ENCODE measurements at regions not wholly inside any gene's neighbourhood (a gene's known extent, or its start where the extent isn't known, plus 50 kb on each side); places are given as distances from the start of the nearest gene placed in this dataset.

DNA sequence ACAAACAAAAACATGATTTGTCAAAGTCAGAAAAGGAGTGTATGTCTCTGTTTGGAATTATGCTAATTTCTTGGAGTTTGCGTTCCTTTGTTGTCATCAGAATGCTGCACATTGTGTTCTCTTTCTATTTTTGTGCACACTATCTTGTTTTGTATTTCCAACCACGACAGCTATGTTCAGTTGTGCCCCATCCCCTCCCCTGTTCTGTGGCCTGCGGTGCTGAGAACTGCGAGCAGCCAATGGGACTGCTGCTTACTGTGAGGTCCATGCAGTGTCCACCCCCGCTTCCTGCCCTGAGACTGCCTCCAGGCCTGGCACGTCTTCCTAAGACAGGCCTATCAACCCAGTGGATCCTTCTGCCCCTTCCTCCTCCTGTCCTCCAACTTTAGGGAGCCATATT lies 76.8 kb downstream of the PALM2AKAP2 start:
- no peaks in the 10 kb centered on the region for H3K36me3 ChIP-seq (ENCODE audit: control insufficient read depth in 2 of 3, insufficient read depth in 3 of 3, low read length in 3 of 3)
- FAIRE-seq (no peak), DNase-seq (peak in 1 of 5 donors; percentile 54)
- H3K27ac ChIP-seq (ENCODE audit: low read depth in 2 of 2, low read length in 2 of 2), result no peak overlapping the region
- no peaks in the 10 kb centered on the region for H3K27me3 ChIP-seq (ENCODE audit: control insufficient read depth, insufficient read depth, low read length)
- no peaks in the 10 kb centered on the region for H3K4me1 ChIP-seq (ENCODE audit: control insufficient read depth in 2 of 3, insufficient read depth in 2 of 3, low read depth in 1 of 3, low read length in 3 of 3)
- no peak overlapping the region for H3K4me3 ChIP-seq (ENCODE audit: low read length in 3 of 3)
- TF ChIP-seq, protein P1, sequence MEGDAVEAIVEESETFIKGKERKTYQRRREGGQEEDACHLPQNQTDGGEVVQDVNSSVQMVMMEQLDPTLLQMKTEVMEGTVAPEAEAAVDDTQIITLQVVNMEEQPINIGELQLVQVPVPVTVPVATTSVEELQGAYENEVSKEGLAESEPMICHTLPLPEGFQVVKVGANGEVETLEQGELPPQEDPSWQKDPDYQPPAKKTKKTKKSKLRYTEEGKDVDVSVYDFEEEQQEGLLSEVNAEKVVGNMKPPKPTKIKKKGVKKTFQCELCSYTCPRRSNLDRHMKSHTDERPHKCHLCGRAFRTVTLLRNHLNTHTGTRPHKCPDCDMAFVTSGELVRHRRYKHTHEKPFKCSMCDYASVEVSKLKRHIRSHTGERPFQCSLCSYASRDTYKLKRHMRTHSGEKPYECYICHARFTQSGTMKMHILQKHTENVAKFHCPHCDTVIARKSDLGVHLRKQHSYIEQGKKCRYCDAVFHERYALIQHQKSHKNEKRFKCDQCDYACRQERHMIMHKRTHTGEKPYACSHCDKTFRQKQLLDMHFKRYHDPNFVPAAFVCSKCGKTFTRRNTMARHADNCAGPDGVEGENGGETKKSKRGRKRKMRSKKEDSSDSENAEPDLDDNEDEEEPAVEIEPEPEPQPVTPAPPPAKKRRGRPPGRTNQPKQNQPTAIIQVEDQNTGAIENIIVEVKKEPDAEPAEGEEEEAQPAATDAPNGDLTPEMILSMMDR (IDR thresholded peaks at IDR 0.05; ENCODE audit: borderline replicate concordance, extremely low read depth, insufficient read depth), result no peak
- intact Hi-C loops (cut with DNase I), result no loop called here
- no peaks in the 10 kb centered on the region for H3K9me3 ChIP-seq (ENCODE audit: control insufficient read depth in 2 of 3, insufficient read depth in 1 of 3, low read length in 3 of 3)
- no peak overlapping the region for H3K9ac ChIP-seq (ENCODE audit: low read length in 3 of 3)

DNA sequence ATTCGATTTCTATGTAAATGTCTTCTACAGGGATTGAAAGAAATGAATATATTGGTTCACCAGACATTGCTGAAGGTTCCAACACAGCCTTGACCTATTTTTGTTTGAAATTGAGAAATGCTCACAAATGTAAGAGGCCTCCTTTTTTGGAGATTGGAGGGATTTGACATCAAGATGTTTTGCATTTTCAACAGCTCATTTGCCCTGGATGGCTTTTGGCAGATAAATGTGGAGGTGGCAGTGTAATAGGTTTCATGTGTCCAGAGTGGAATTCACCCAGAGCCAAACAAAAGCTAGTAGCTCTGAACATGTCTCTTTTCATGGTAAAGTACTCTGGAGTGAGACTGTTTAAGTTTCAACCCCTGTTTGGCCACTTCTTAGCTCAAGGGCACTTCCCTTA lies 77.3 kb downstream of the PALM2AKAP2 start:
- H3K27me3 ChIP-seq (ENCODE audit: control insufficient read depth, insufficient read depth, low read length), result no peaks in the 10 kb centered on the region
- H3K4me1 ChIP-seq (ENCODE audit: control insufficient read depth in 2 of 3, insufficient read depth in 2 of 3, low read depth in 1 of 3, low read length in 3 of 3), result no peaks in the 10 kb centered on the region
- TF ChIP-seq, protein P1 (IDR thresholded peaks at IDR 0.05; ENCODE audit: borderline replicate concordance, extremely low read depth, insufficient read depth), result no peak
- FAIRE-seq (no peak), DNase-seq (no peak)
- H3K9ac ChIP-seq (ENCODE audit: low read length in 3 of 3), result no peak overlapping the region
- H3K4me3 ChIP-seq (ENCODE audit: low read length in 3 of 3), result no peak overlapping the region
- H3K9me3 ChIP-seq (ENCODE audit: control insufficient read depth in 2 of 3, insufficient read depth in 1 of 3, low read length in 3 of 3), result no peaks in the 10 kb centered on the region
- no peak overlapping the region for H3K27ac ChIP-seq (ENCODE audit: low read depth in 2 of 2, low read length in 2 of 2)
- intact Hi-C loops (cut with DNase I), result no loop called here
- no peaks in the 10 kb centered on the region for H3K36me3 ChIP-seq (ENCODE audit: control insufficient read depth in 2 of 3, insufficient read depth in 3 of 3, low read length in 3 of 3)

DNA sequence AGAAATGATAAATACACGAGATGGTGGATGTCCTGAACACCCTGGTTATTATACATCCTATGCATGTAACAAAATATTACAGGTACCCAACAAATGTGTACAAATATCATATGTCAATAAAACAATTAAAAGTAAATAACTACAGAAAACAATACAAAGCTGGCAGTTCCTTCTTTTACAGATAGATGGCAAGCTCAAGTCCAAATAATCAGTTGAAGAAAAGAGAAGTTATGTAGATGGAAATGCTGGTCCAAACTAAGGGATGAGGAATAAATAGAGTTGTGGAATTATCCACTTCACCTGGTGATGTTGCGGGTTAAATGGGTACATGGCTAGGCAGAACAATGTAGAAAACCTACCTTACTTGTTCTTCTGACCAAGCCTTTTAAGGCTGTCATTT lies 79.4 kb downstream of the PALM2AKAP2 start:
- H3K27me3 ChIP-seq (ENCODE audit: control insufficient read depth, insufficient read depth, low read length), result no peaks in the 10 kb centered on the region
- H3K4me1 ChIP-seq (ENCODE audit: control insufficient read depth in 2 of 3, insufficient read depth in 2 of 3, low read depth in 1 of 3, low read length in 3 of 3), result no peaks in the 10 kb centered on the region
- no peak overlapping the region for H3K4me3 ChIP-seq (ENCODE audit: low read length in 3 of 3)
- intact Hi-C loops (cut with DNase I), result no loop called here
- no peaks in the 10 kb centered on the region for H3K36me3 ChIP-seq (ENCODE audit: control insufficient read depth in 2 of 3, insufficient read depth in 3 of 3, low read length in 3 of 3)
- no peak overlapping the region for H3K27ac ChIP-seq (ENCODE audit: low read depth in 2 of 2, low read length in 2 of 2)
- FAIRE-seq, result no peak
- TF ChIP-seq, protein P1 (IDR thresholded peaks at IDR 0.05; ENCODE audit: borderline replicate concordance, extremely low read depth, insufficient read depth), result no peak
- no peak for DNase-seq
- no peak overlapping the region for H3K9ac ChIP-seq (ENCODE audit: low read length in 3 of 3)
- no peaks in the 10 kb centered on the region for H3K9me3 ChIP-seq (ENCODE audit: control insufficient read depth in 2 of 3, insufficient read depth in 1 of 3, low read length in 3 of 3)

DNA sequence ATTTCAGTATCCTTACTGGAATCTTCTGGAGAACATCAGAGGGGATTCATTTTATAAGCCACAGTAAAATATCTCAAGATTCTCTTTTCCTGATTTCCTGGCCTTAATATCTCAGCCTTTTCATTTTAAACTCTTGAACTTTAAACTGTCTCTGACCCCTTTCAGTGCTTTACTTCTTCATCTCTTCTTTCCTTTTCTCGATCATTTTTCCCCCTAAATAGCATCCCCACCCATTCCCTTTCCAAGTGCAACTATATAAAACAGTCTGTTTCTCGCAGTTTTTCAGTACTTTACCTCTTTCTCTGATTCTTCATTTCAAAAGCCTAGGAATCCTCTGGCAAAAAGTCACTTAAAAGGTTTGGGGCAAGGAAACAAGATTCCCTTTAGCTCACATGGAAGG lies 80.5 kb downstream of the PALM2AKAP2 start:
- intact Hi-C loops (cut with DNase I), result no loop called here
- Histone ChIP-seq H3K9ac (ENCODE audit: low read length in 3 of 3) (no peak overlapping the region), H3K9me3 (ENCODE audit: control insufficient read depth in 2 of 3, insufficient read depth in 1 of 3, low read length in 3 of 3) (no peaks in the 10 kb centered on the region), H3K4me3 (ENCODE audit: low read length in 3 of 3) (no peak overlapping the region), H3K27me3 (ENCODE audit: control insufficient read depth, insufficient read depth, low read length) (no peaks in the 10 kb centered on the region), H3K27ac (ENCODE audit: low read depth in 2 of 2, low read length in 2 of 2) (no peak overlapping the region), H3K36me3 (ENCODE audit: control insufficient read depth in 2 of 3, insufficient read depth in 3 of 3, low read length in 3 of 3) (no peaks in the 10 kb centered on the region), H3K4me1 (ENCODE audit: control insufficient read depth in 2 of 3, insufficient read depth in 2 of 3, low read depth in 1 of 3, low read length in 3 of 3) (no peaks in the 10 kb centered on the region)
- TF ChIP-seq, protein P1 (IDR thresholded peaks at IDR 0.05; ENCODE audit: borderline replicate concordance, extremely low read depth, insufficient read depth), result no peak
- no peak for FAIRE-seq
- DNase-seq, result no peak

All from kidney (tissue), 13 donors.